SK-N-SH (cell line): ENCODE measurements at regions not wholly inside any gene's neighbourhood (a gene's known extent, or its start where the extent isn't known, plus 50 kb on each side); places are given as distances from the start of the nearest gene placed in this dataset.

ENCODE experiments used
- CTCF ChIA-PET: fragments of 300-600, 350-600 bp; formaldehyde crosslinking; extraction: SDS; loops from one replicate; lab custom pipeline; 2021; lab: Yijun Ruan, JAX
- POLR2A ChIA-PET: fragments of 350-600 bp; sonication (Branson Sonifier 250); formaldehyde crosslinking; extraction: SDS; loops from one replicate; lab custom pipeline; 2020; ENCODE audit warnings: antibody characterized with exemption, inconsistent platforms; lab: Yijun Ruan, JAX
- DNase-seq: peaks from one replicate; pipeline ENCODE4 v3.0.0; 2012
- H2AFZ ChIP-seq: fragments of 200-600 bp; sonication (generic); 2 replicates; pipeline ENCODE4 v1.8.1; 2016; ENCODE audit warnings: antibody characterized with exemption, mild to moderate bottlenecking, low read depth
- H3F3A ChIP-seq: fragments of 200-600 bp; sonication (generic); replicated peaks from 2 replicates; pipeline ENCODE3; 2016; ENCODE audit warnings: antibody characterized with exemption, mild to moderate bottlenecking; ENCODE audit not compliant: insufficient read depth
- H3K27ac ChIP-seq, 2 experiments: fragments of 200-500 bp in 1 of 2; fragments of 200-600 bp in 1 of 2; sonication (Bioruptor generic) in 1 of 2; sonication (generic), shearing (Covaris generic) in 1 of 2; 2 replicates each; pipeline versions ENCODE4 v1.5.1 to v1.6.1; 2014 to 2016; ENCODE audit warnings: low read depth in 2 of 2, inconsistent platforms in 1 of 2, low read length in 1 of 2, mild to moderate bottlenecking in 1 of 2, mixed read lengths in 1 of 2
- H3K27me3 ChIP-seq: fragments of 200-600 bp; sonication (generic), shearing (Covaris generic); 2 replicates; pipeline ENCODE4 v1.6.1; 2016; ENCODE audit warnings: mixed run types; ENCODE audit not compliant: insufficient read depth
- H3K36me3 ChIP-seq, 2 experiments: fragments of 200-500 bp in 1 of 2; fragments of 200-600 bp in 1 of 2; sonication (Bioruptor generic) in 1 of 2; sonication (generic) in 1 of 2; replicated peaks in 1 of 2; 2 replicates each; pipeline versions ENCODE3 to v1.5.1; 2014 to 2016; ENCODE audit warnings: low read length in 1 of 2, mild to moderate bottlenecking in 1 of 2; ENCODE audit not compliant: insufficient read depth in 2 of 2, control insufficient read depth in 1 of 2
- H3K4me1 ChIP-seq, 2 experiments: fragments of 200-500 bp in 1 of 2; fragments of 200-600 bp in 1 of 2; sonication (Bioruptor generic) in 1 of 2; sonication (generic), shearing (Covaris generic) in 1 of 2; 2 replicates each; pipeline versions ENCODE4 v1.5.1 to v1.6.1; 2014 to 2016; ENCODE audit warnings: low read depth in 1 of 2, low read length in 1 of 2, mixed run types in 1 of 2; ENCODE audit not compliant: insufficient read depth in 2 of 2, control insufficient read depth in 1 of 2
- H3K4me2 ChIP-seq: fragments of 200-600 bp; sonication (generic), shearing (Covaris generic); 2 replicates; pipeline ENCODE4 v1.6.1; 2017; ENCODE audit warnings: mixed run types
- H3K4me3 ChIP-seq, 2 experiments: fragments of 200-500 bp in 1 of 2; fragments of 200-600 bp in 1 of 2; sonication (Bioruptor generic) in 1 of 2; sonication (generic), shearing (Covaris generic) in 1 of 2; 2 replicates each; pipeline versions ENCODE4 v1.5.1 to v1.8.1; 2014 to 2016; ENCODE audit warnings: low read depth in 2 of 2, inconsistent platforms in 1 of 2, low read length in 1 of 2, mild to moderate bottlenecking in 1 of 2, mixed read lengths in 1 of 2, moderate library complexity in 1 of 2
- H3K79me2 ChIP-seq: fragments of 200-600 bp; sonication (generic); 2 replicates; pipeline ENCODE4 v1.8.1; 2017; ENCODE audit warnings: mild to moderate bottlenecking; ENCODE audit not compliant: insufficient read depth
- H3K9ac ChIP-seq: fragments of 200-600 bp; sonication (generic); 2 replicates; pipeline ENCODE4 v1.6.1; 2017; ENCODE audit warnings: mixed run types
- H3K9me2 ChIP-seq: fragments of 200-600 bp; sonication (generic); 2 replicates; pipeline ENCODE4 v1.6.1; 2017; ENCODE audit warnings: mixed run types
- H3K9me3 ChIP-seq: fragments of 200-600 bp; sonication (generic); 2 replicates; pipeline ENCODE4 v1.6.1; 2017; ENCODE audit warnings: mixed run types, mild to moderate bottlenecking, moderate library complexity
- H4K20me1 ChIP-seq: fragments of 200-600 bp; sonication (generic); 2 replicates; pipeline ENCODE4 v1.6.1; 2017; ENCODE audit warnings: mild to moderate bottlenecking, mixed run types; ENCODE audit not compliant: insufficient read depth
- CHD2 ChIP-seq: fragments of 150-350 bp; IDR thresholded peaks from 2 replicates; pipeline ENCODE4 v1.6.1; 2018; ENCODE audit warnings: low read length; ENCODE audit not compliant: partially characterized antibody
- EP300 ChIP-seq, 2 experiments: IDR thresholded peaks; 2 replicates each; pipeline versions ENCODE4 v1.4.0 to v1.6.1; 2012; ENCODE audit warnings: borderline replicate concordance in 1 of 2, low read depth in 1 of 2, low read length in 1 of 2
- FOXJ3 ChIP-seq: sonication (generic); formaldehyde crosslinking; IDR thresholded peaks from 2 replicates; pipeline ENCODE4 v1.5.1; 2020; ENCODE audit warnings: mild to moderate bottlenecking, missing genetic modification reagents
- GABPA ChIP-seq: IDR thresholded peaks from 2 replicates; pipeline ENCODE4 v1.4.0; 2012; ENCODE audit warnings: low read depth, mild to moderate bottlenecking
- GATA2 ChIP-seq: sonication (generic); formaldehyde crosslinking; IDR thresholded peaks from 2 replicates; pipeline ENCODE4 v1.5.0; 2020; ENCODE audit warnings: mild to moderate bottlenecking, missing genetic modification reagents
- JUND ChIP-seq: IDR thresholded peaks from 2 replicates; pipeline ENCODE4 v1.4.0; 2012
- MAX ChIP-seq: IDR thresholded peaks from 2 replicates; pipeline ENCODE4 v1.4.0; 2012; ENCODE audit warnings: low read depth
- MEF2A ChIP-seq: IDR thresholded peaks from 2 replicates; pipeline ENCODE4 v1.4.0; 2012; ENCODE audit warnings: low read depth, borderline replicate concordance
- MXI1 ChIP-seq: IDR thresholded peaks from 2 replicates; pipeline ENCODE4 v1.6.1; 2012; ENCODE audit warnings: mild to moderate bottlenecking, low read depth, low read length, improper control_type of control experiment
- NFIC ChIP-seq: IDR thresholded peaks from 2 replicates; pipeline ENCODE4 v1.4.0; 2012; ENCODE audit warnings: borderline replicate concordance
- NRF1 ChIP-seq: IDR thresholded peaks from 2 replicates; pipeline ENCODE4 v1.6.1; 2012; ENCODE audit warnings: low read depth, mild to moderate bottlenecking, low read length
- POLR2AphosphoS5 ChIP-seq: IDR thresholded peaks from 2 replicates; pipeline ENCODE4 v1.6.1; 2012; ENCODE audit warnings: low read depth, low read length
- RAD21 ChIP-seq: IDR thresholded peaks from 2 replicates; pipeline ENCODE4 v1.6.1; 2012; ENCODE audit warnings: mild to moderate bottlenecking, low read length
- RCOR1 ChIP-seq: fragments of 150-350 bp; IDR thresholded peaks from 2 replicates; pipeline ENCODE4 v1.6.1; 2017; ENCODE audit warnings: antibody characterized with exemption, low read length
- RFX5 ChIP-seq: IDR thresholded peaks from 2 replicates; pipeline ENCODE4 v1.6.1; 2012; ENCODE audit warnings: mild to moderate bottlenecking, improper control_type of control experiment, low read length
- SIN3A ChIP-seq: IDR thresholded peaks from 2 replicates; pipeline ENCODE4 v1.6.1; 2012; ENCODE audit warnings: low read depth, mild to moderate bottlenecking, low read length, moderate library complexity, borderline replicate concordance
- TCF12 ChIP-seq: IDR thresholded peaks from 2 replicates; pipeline ENCODE4 v1.4.0; 2012
- YY1 ChIP-seq: IDR thresholded peaks from 2 replicates; pipeline ENCODE4 v1.4.0; 2012; ENCODE audit warnings: low read depth, mild to moderate bottlenecking
- WGBS: methylation state at CpG from one replicate; pipeline ENCODE4 v1.1.6; 2017; ENCODE audit warnings: low lambda C conversion rate; 5-methylcytosine and 5-hydroxymethylcytosine counted together
- TF ChIP-seq, protein P1 (sequence below): IDR thresholded peaks from 2 replicates; pipeline ENCODE4 v1.4.0; 2012; ENCODE audit warnings: low read depth, borderline replicate concordance
- TF ChIP-seq, protein P2 (sequence below): IDR thresholded peaks from 2 replicates; pipeline ENCODE4; 2012
- TF ChIP-seq, protein P3 (sequence below): fragments of 150-350 bp; IDR thresholded peaks from 2 replicates; pipeline ENCODE4 v1.6.1; 2016; ENCODE audit warnings: mild to moderate bottlenecking, low read depth, low read length
- TF ChIP-seq, protein P4 (sequence below): fragments of 150-350 bp; IDR thresholded peaks from 2 replicates; pipeline ENCODE4 v1.6.1; 2017; ENCODE audit warnings: antibody characterized with exemption, low read length, low read depth, borderline replicate concordance

GRCh38 chr7:96826089-96826488, 116.4 kb upstream of the SEM1 start:
- no peak for DNase-seq
- Histone ChIP-seq H3K27ac (no peak overlapping the region), H3K79me2 (no peaks in the 10 kb centered on the region), H3K9me3 (no peaks in the 10 kb centered on the region), H3K36me3 (no peaks in the 10 kb centered on the region), H4K20me1 (no peaks in the 10 kb centered on the region), H3K4me2 (no peak overlapping the region), H3K4me3 (no peak overlapping the region), H3K4me1 (no peaks in the 10 kb centered on the region; a peak in 1 of 4 replicates), H3K9me2 (no peaks in the 10 kb centered on the region), H2AFZ (no peak overlapping the region), H3K27me3 (no peaks in the 10 kb centered on the region), H3F3A (no peaks in the 10 kb centered on the region), H3K9ac (no peak overlapping the region)
- 10% methylated on average over 1 of the region's 1 CpG for WGBS
- ChIA-PET POLR2A (no interaction called here), CTCF (no interaction called here)
- TF ChIP-seq MAX (no peak), MXI1 (no peak), CHD2 (no peak), MEF2A (no peak), YY1 (no peak), NRF1 (no peak), GATA2 (CRISPR knock-in tag) (no peak), NFIC (no peak), SIN3A (no peak)
- TF ChIP-seq, protein P1, sequence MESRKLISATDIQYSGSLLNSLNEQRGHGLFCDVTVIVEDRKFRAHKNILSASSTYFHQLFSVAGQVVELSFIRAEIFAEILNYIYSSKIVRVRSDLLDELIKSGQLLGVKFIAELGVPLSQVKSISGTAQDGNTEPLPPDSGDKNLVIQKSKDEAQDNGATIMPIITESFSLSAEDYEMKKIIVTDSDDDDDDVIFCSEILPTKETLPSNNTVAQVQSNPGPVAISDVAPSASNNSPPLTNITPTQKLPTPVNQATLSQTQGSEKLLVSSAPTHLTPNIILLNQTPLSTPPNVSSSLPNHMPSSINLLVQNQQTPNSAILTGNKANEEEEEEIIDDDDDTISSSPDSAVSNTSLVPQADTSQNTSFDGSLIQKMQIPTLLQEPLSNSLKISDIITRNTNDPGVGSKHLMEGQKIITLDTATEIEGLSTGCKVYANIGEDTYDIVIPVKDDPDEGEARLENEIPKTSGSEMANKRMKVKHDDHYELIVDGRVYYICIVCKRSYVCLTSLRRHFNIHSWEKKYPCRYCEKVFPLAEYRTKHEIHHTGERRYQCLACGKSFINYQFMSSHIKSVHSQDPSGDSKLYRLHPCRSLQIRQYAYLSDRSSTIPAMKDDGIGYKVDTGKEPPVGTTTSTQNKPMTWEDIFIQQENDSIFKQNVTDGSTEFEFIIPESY = no peak
- TF ChIP-seq, protein P2, sequence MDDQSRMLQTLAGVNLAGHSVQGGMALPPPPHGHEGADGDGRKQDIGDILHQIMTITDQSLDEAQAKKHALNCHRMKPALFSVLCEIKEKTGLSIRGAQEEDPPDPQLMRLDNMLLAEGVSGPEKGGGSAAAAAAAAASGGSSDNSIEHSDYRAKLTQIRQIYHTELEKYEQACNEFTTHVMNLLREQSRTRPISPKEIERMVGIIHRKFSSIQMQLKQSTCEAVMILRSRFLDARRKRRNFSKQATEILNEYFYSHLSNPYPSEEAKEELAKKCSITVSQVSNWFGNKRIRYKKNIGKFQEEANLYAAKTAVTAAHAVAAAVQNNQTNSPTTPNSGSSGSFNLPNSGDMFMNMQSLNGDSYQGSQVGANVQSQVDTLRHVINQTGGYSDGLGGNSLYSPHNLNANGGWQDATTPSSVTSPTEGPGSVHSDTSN = no peak
- TF ChIP-seq, protein P3, sequence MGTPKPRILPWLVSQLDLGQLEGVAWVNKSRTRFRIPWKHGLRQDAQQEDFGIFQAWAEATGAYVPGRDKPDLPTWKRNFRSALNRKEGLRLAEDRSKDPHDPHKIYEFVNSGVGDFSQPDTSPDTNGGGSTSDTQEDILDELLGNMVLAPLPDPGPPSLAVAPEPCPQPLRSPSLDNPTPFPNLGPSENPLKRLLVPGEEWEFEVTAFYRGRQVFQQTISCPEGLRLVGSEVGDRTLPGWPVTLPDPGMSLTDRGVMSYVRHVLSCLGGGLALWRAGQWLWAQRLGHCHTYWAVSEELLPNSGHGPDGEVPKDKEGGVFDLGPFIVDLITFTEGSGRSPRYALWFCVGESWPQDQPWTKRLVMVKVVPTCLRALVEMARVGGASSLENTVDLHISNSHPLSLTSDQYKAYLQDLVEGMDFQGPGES = no peak

GRCh38 chr7:96827701-96828100, 118.1 kb upstream of the SEM1 start:
- no peak overlapping the region for H3K9ac ChIP-seq
- no peak overlapping the region for H3K4me2 ChIP-seq
- H3F3A ChIP-seq = no peaks in the 10 kb centered on the region
- no peak overlapping the region for H3K27ac ChIP-seq
- ChIA-PET POLR2A (no interaction called here), CTCF (interaction anchor here (0.6 to 1.9 kb wide), 2 partner anchors 146 to 200 kb away, joined by 3 to 5 read pairs; no protein-coding TSS in a partner anchor)
- WGBS = 46% methylated on average over 6 of the region's 6 CpGs
- H3K9me2 ChIP-seq = no peaks in the 10 kb centered on the region
- H4K20me1 ChIP-seq = no peaks in the 10 kb centered on the region
- no peak overlapping the region for H3K4me3 ChIP-seq
- no peaks in the 10 kb centered on the region for H3K27me3 ChIP-seq
- no peaks in the 10 kb centered on the region for H3K36me3 ChIP-seq
- no peak overlapping the region for H2AFZ ChIP-seq
- H3K9me3 ChIP-seq = no peaks in the 10 kb centered on the region
- DNase-seq = no peak
- no peaks in the 10 kb centered on the region for H3K79me2 ChIP-seq
- no peaks in the 10 kb centered on the region; a peak in 1 of 4 replicates for H3K4me1 ChIP-seq
- TF ChIP-seq JUND (no peak), TCF12 (no peak), RAD21 (no peak), GATA2 (CRISPR knock-in tag) (no peak), POLR2AphosphoS5 (no peak), EP300 (IDR thresholded peaks at IDR 0.05; ENCODE audit: borderline replicate concordance in 1 of 2, low read depth in 1 of 2, low read length in 1 of 2) (no peak), YY1 (no peak), RCOR1 (no peak), MXI1 (no peak), RFX5 (no peak), NFIC (no peak), FOXJ3 (CRISPR knock-in tag) (no peak), GABPA (no peak), MEF2A (no peak)
- TF ChIP-seq, protein P4, sequence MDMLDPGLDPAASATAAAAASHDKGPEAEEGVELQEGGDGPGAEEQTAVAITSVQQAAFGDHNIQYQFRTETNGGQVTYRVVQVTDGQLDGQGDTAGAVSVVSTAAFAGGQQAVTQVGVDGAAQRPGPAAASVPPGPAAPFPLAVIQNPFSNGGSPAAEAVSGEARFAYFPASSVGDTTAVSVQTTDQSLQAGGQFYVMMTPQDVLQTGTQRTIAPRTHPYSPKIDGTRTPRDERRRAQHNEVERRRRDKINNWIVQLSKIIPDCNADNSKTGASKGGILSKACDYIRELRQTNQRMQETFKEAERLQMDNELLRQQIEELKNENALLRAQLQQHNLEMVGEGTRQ = no peak
- TF ChIP-seq, protein P1 = no peak
